H9 (cell line): ENCODE measurements at regions not wholly inside any gene's neighbourhood (a gene's known extent, or its start where the extent isn't known, plus 50 kb on each side); places are given as distances from the start of the nearest gene placed in this dataset.

Experiments used
- DNase-seq: peaks from one replicate; pipeline ENCODE4 v3.0.0-alpha.2; 2017
- H2AFZ ChIP-seq: one replicate; pipeline ENCODE4 v1.6.1; 2013; ENCODE audit warnings: mild to moderate bottlenecking, low read length, control low read depth, moderate library complexity
- H2AK5ac ChIP-seq: 2 replicates; pipeline ENCODE4 v1.6.1; 2013; ENCODE audit warnings: low read length, control low read depth, mixed read lengths; ENCODE audit not compliant: insufficient read length
- H2BK120ac ChIP-seq: one replicate; pipeline ENCODE4 v1.6.1; 2013; ENCODE audit warnings: low read depth, mild to moderate bottlenecking, low read length, control low read depth, inconsistent platforms; ENCODE audit not compliant: poor library complexity, severe bottlenecking
- H2BK12ac ChIP-seq: 2 replicates; pipeline ENCODE4 v1.6.1; 2013; ENCODE audit warnings: low read length, control low read depth, mixed read lengths, low read depth; ENCODE audit not compliant: insufficient read length
- H2BK15ac ChIP-seq: 2 replicates; pipeline ENCODE4 v1.6.1; 2013; ENCODE audit warnings: low read depth, low read length, control low read depth
- H2BK20ac ChIP-seq: one replicate; pipeline ENCODE4 v1.6.1; 2013; ENCODE audit warnings: low read depth, mild to moderate bottlenecking, low read length, control low read depth, inconsistent platforms; ENCODE audit not compliant: poor library complexity, severe bottlenecking
- H2BK5ac ChIP-seq: 2 replicates; pipeline ENCODE4 v1.6.1; 2013; ENCODE audit warnings: low read length, control low read depth, mixed read lengths; ENCODE audit not compliant: insufficient read length
- H3K14ac ChIP-seq: 2 replicates; pipeline ENCODE4 v1.6.1; 2013; ENCODE audit warnings: low read length, control low read depth; ENCODE audit not compliant: insufficient read depth
- H3K18ac ChIP-seq: 2 replicates; pipeline ENCODE4 v1.6.1; 2013; ENCODE audit warnings: low read depth, mild to moderate bottlenecking, mixed read lengths, low read length, control low read depth; ENCODE audit not compliant: insufficient read length
- H3K23ac ChIP-seq: 2 replicates; pipeline ENCODE4 v1.6.1; 2013; ENCODE audit warnings: low read length, control low read depth, mixed read lengths, low read depth; ENCODE audit not compliant: insufficient read length
- H3K23me2 ChIP-seq: 2 replicates; pipeline ENCODE4 v1.6.1; 2013; ENCODE audit warnings: low read depth, mild to moderate bottlenecking, mixed read lengths, low read length, control low read depth; ENCODE audit not compliant: insufficient read length, poor library complexity, severe bottlenecking
- H3K27ac ChIP-seq: 2 replicates; pipeline ENCODE4 v1.5.1; 2013; ENCODE audit warnings: low read length, control low read depth, mixed read lengths, low read depth; ENCODE audit not compliant: insufficient read length
- H3K27me3 ChIP-seq: 2 replicates; pipeline ENCODE4 v1.6.1; 2013; ENCODE audit warnings: low read length, control low read depth, inconsistent platforms; ENCODE audit not compliant: insufficient read depth
- H3K4ac ChIP-seq: 2 replicates; pipeline ENCODE4 v1.6.1; 2013; ENCODE audit warnings: low read depth, mild to moderate bottlenecking, control low read depth, inconsistent platforms, low read length, moderate library complexity
- H3K4me1 ChIP-seq: 2 replicates; pipeline ENCODE4 v1.6.1; 2013; ENCODE audit warnings: low read length, control low read depth, inconsistent platforms; ENCODE audit not compliant: insufficient read depth
- H3K4me2 ChIP-seq: 2 replicates; pipeline ENCODE4 v1.6.1; 2013; ENCODE audit warnings: low read length, control low read depth, mixed read lengths; ENCODE audit not compliant: insufficient read length, insufficient read depth
- H3K56ac ChIP-seq: 2 replicates; pipeline ENCODE4 v1.6.1; 2013; ENCODE audit warnings: low read depth, mild to moderate bottlenecking, mixed read lengths, low read length, control low read depth; ENCODE audit not compliant: insufficient read length
- H3K79me1 ChIP-seq: 2 replicates; pipeline ENCODE4 v1.6.1; 2013; ENCODE audit warnings: low read depth, mild to moderate bottlenecking, moderate library complexity, low read length, control low read depth, inconsistent platforms; ENCODE audit not compliant: insufficient read depth, poor library complexity, severe bottlenecking
- H3K79me2 ChIP-seq: 2 replicates; pipeline ENCODE4 v1.6.1; 2013; ENCODE audit warnings: low read length, control low read depth, inconsistent platforms; ENCODE audit not compliant: insufficient read depth
- H3K9ac ChIP-seq: 2 replicates; pipeline ENCODE4 v1.6.1; 2013; ENCODE audit warnings: low read length, control low read depth, mixed read lengths; ENCODE audit not compliant: insufficient read length; ENCODE audit errors: extremely low read depth
- H3K9me3 ChIP-seq: one replicate; pipeline ENCODE4 v1.6.1; 2013; ENCODE audit warnings: low read depth, low read length, inconsistent platforms; ENCODE audit not compliant: control insufficient read depth
- H3T11ph ChIP-seq: one replicate; pipeline ENCODE4 v1.6.1; 2013; ENCODE audit warnings: mild to moderate bottlenecking, low read length, control low read depth, inconsistent platforms
- H4K20me1 ChIP-seq: one replicate; pipeline ENCODE4 v1.6.1; 2013; ENCODE audit not compliant: control insufficient read depth, insufficient read length, insufficient read depth
- H4K5ac ChIP-seq: 2 replicates; pipeline ENCODE4 v1.6.1; 2013; ENCODE audit warnings: low read depth, mild to moderate bottlenecking, mixed read lengths, low read length, control low read depth; ENCODE audit not compliant: insufficient read length
- H4K8ac ChIP-seq: replicated peaks from 2 replicates; pipeline ENCODE4 v1.6.1; 2013; ENCODE audit warnings: low read length, control low read depth, mixed read lengths, low read depth; ENCODE audit not compliant: insufficient read length
- H4K91ac ChIP-seq: 2 replicates; pipeline ENCODE4 v1.6.1; 2013; ENCODE audit warnings: low read depth, mild to moderate bottlenecking, moderate library complexity, mixed read lengths, low read length, control low read depth; ENCODE audit not compliant: insufficient read length
- H3K27ac Mint-ChIP-seq, 3 experiments: 2 replicates in 2 of 3; 3 replicates in 1 of 3; pipeline ENCODE4 v1.8.0; 2020 to 2021; ENCODE audit warnings: mixed read lengths in 3 of 3, mild to moderate bottlenecking in 1 of 3, moderate library complexity in 1 of 3
- H3K27me3 Mint-ChIP-seq: 2 replicates; pipeline ENCODE4 v1.8.0; 2021; ENCODE audit warnings: low read depth, mild to moderate bottlenecking, moderate library complexity, mixed read lengths
- H3K36me3 Mint-ChIP-seq, 3 experiments: 2 replicates in 2 of 3; 3 replicates in 1 of 3; pipeline ENCODE4 v1.8.0; 2020 to 2021; ENCODE audit warnings: low read depth in 3 of 3, mixed read lengths in 3 of 3; ENCODE audit not compliant: insufficient read depth in 1 of 3
- H3K4me1 Mint-ChIP-seq, 2 experiments: 2 replicates each; pipeline ENCODE4 v1.8.0; 2020; ENCODE audit warnings: mixed read lengths in 2 of 2
- H3K4me3 Mint-ChIP-seq, 2 experiments: 2 replicates in 1 of 2; 3 replicates in 1 of 2; pipeline ENCODE4 v1.8.0; 2020 to 2021; ENCODE audit warnings: mild to moderate bottlenecking in 2 of 2, mixed read lengths in 2 of 2, moderate library complexity in 1 of 2
- H3K9me3 Mint-ChIP-seq, 2 experiments: 2 replicates in 1 of 2; 3 replicates in 1 of 2; pipeline ENCODE4 v1.8.0; 2020; ENCODE audit warnings: mild to moderate bottlenecking in 2 of 2, mixed read lengths in 2 of 2, moderate library complexity in 1 of 2
- WGBS: extraction: QIAGEN DNeasy Blood & Tissue Kit; methylation state at CpG from one replicate; pipeline ENCODE4 v1.1.7; 2013; ENCODE audit warnings: missing lambda C conversion rate, low lambda C conversion rate, mixed read lengths; ENCODE audit not compliant: insufficient read length; ENCODE audit errors: extremely low coverage; 5-methylcytosine and 5-hydroxymethylcytosine counted together
- TF ChIP-seq, protein P1 (sequence below): fragments of 200-600 bp; sonication (generic); conservative IDR thresholded peaks from 3 replicates; pipeline ENCODE4 v1.8.0; 2021; ENCODE audit warnings: antibody characterized with exemption, mild to moderate bottlenecking

DNA sequence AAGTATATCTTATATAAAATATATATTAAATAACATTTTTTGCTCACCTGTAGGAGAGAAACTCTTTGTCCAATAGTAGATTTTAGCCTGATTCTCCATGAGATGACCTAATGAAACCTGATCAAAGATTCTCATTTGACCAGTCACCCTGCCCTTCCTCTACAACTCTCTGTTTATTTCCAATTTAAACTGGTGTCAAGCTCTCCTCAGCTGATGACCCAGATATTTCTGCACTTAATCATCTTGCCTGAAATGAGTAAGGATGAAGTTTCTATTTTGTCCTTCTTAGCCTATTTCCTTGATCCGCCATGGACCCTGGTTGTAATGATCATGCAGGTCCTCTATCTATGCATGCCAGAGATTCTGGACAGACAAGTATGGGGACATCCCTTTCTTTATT lies 179.3 kb upstream of the FGF10 start:
- H3K79me2 ChIP-seq = no peaks in the 10 kb centered on the region
- no peak overlapping the region for H2BK20ac ChIP-seq
- no peak overlapping the region for H2BK5ac ChIP-seq
- no peak overlapping the region for H4K5ac ChIP-seq
- H4K20me1 ChIP-seq = no peaks in the 10 kb centered on the region
- H4K8ac ChIP-seq = no peak overlapping the region
- TF ChIP-seq, protein P1, sequence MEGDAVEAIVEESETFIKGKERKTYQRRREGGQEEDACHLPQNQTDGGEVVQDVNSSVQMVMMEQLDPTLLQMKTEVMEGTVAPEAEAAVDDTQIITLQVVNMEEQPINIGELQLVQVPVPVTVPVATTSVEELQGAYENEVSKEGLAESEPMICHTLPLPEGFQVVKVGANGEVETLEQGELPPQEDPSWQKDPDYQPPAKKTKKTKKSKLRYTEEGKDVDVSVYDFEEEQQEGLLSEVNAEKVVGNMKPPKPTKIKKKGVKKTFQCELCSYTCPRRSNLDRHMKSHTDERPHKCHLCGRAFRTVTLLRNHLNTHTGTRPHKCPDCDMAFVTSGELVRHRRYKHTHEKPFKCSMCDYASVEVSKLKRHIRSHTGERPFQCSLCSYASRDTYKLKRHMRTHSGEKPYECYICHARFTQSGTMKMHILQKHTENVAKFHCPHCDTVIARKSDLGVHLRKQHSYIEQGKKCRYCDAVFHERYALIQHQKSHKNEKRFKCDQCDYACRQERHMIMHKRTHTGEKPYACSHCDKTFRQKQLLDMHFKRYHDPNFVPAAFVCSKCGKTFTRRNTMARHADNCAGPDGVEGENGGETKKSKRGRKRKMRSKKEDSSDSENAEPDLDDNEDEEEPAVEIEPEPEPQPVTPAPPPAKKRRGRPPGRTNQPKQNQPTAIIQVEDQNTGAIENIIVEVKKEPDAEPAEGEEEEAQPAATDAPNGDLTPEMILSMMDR = no peak
- no peak overlapping the region for H3K56ac ChIP-seq
- no peaks in the 10 kb centered on the region for H3K4me1 Mint-ChIP-seq
- no peaks in the 10 kb centered on the region for H3K27me3 ChIP-seq
- H3K4me3 Mint-ChIP-seq = no peak overlapping the region
- no peak overlapping the region for H3K9ac ChIP-seq
- H3K4me1 ChIP-seq = no peaks in the 10 kb centered on the region
- no peaks in the 10 kb centered on the region for H3K23me2 ChIP-seq
- no peak overlapping the region for H3K18ac ChIP-seq
- WGBS = no CpG with 5 or more reads among the region's 1 CpG
- H3K4me2 ChIP-seq = no peak overlapping the region
- H3K9me3 Mint-ChIP-seq = no peaks in the 10 kb centered on the region
- no peaks in the 10 kb centered on the region for H3K36me3 Mint-ChIP-seq
- no peak overlapping the region for H3K27ac Mint-ChIP-seq
- no peak overlapping the region for H3K23ac ChIP-seq
- H4K91ac ChIP-seq = no peak overlapping the region
- no peak for DNase-seq
- no peak overlapping the region for H2BK15ac ChIP-seq
- no peaks in the 10 kb centered on the region for H3K27me3 Mint-ChIP-seq
- no peaks in the 10 kb centered on the region for H3K9me3 ChIP-seq
- no peaks in the 10 kb centered on the region for H3K79me1 ChIP-seq
- H3T11ph ChIP-seq = no peak overlapping the region
- H3K4ac ChIP-seq = no peak overlapping the region
- H2AFZ ChIP-seq = no peak overlapping the region
- H2BK120ac ChIP-seq = no peak overlapping the region
- no peak overlapping the region for H3K27ac ChIP-seq
- H2BK12ac ChIP-seq = no peak overlapping the region
- no peak overlapping the region for H3K14ac ChIP-seq
- H2AK5ac ChIP-seq = no peak overlapping the region
